ENCODE measurements at regions not wholly inside any gene's neighbourhood (a gene's known extent, or its start where the extent isn't known, plus 50 kb on each side); places are given as distances from the start of the nearest gene placed in this dataset.

GRCh38 chr13:34340534-34340933, 522.6 kb downstream of the RFC3 start:
- no peak for DNase-seq

GRCh38 chr13:34343413-34343940, 525.5 kb downstream of the RFC3 start:
- no peak for DNase-seq

- no peak for DNase-seq
Measured at GRCh38 chr13:34344816-34345215, 526.9 kb downstream of the RFC3 start.

- DNase-seq = no peak
Measured at GRCh38 chr13:34345258-34345965, 527.5 kb downstream of the RFC3 start.

- no peak for DNase-seq
Measured at GRCh38 chr13:34346626-34347025, 528.7 kb downstream of the RFC3 start.

GRCh38 chr13:34347784-34348573, 530.0 kb downstream of the RFC3 start:
- no peak for DNase-seq

GRCh38 chr13:34349091-34349722, 531.3 kb downstream of the RFC3 start:
- DNase-seq = peak; percentile 40

- no peak for DNase-seq
Measured at GRCh38 chr13:34350671-34351070, 532.7 kb downstream of the RFC3 start.

GRCh38 chr13:34351134-34351533, 533.2 kb downstream of the RFC3 start:
- no peak for DNase-seq

GRCh38 chr13:34352958-34353357, 535.0 kb downstream of the RFC3 start:
- DNase-seq = no peak

- DNase-seq = no peak
Measured at GRCh38 chr13:34356686-34357434, 538.9 kb downstream of the RFC3 start.

- DNase-seq = peak; percentile 26
Measured at GRCh38 chr13:34357435-34358232, 539.7 kb downstream of the RFC3 start.

GRCh38 chr13:34358811-34359513, 541.0 kb downstream of the RFC3 start:
- peak; percentile 22 for DNase-seq

- DNase-seq = no peak
Measured at GRCh38 chr13:34360702-34361101, 542.8 kb downstream of the RFC3 start.

- peak; percentile 3 for DNase-seq
Measured at GRCh38 chr13:34361560-34361959, 543.6 kb downstream of the RFC3 start.

GRCh38 chr13:34363266-34363665, 545.3 kb downstream of the RFC3 start:
- no peak for DNase-seq

GRCh38 chr13:34364633-34365032, 546.7 kb downstream of the RFC3 start:
- DNase-seq = no peak

GRCh38 chr13:34369931-34370330, 552.0 kb downstream of the RFC3 start:
- no peak for DNase-seq

GRCh38 chr13:34371108-34371507, 553.2 kb downstream of the RFC3 start:
- no peak for DNase-seq

GRCh38 chr13:34371645-34372395, 553.9 kb downstream of the RFC3 start:
- no peak for DNase-seq

GRCh38 chr13:34372581-34372980, 554.6 kb downstream of the RFC3 start:
- no peak for DNase-seq
